NCI-H524 treated with DMSO at 0.1 percent for 48 hours (cell line): ENCODE measurements at regions not wholly inside any gene's neighbourhood (a gene's known extent, or its start where the extent isn't known, plus 50 kb on each side); places are given as distances from the start of the nearest gene placed in this dataset.
"Not testable (repeated sequence)": the region's sequence is repeated elsewhere in the genome, so short reads cannot be mapped to it uniquely, and the experiment has no call there.

ENCODE experiments used
- DNase-seq: peaks from one replicate; lab custom pipeline; 2025; lab: John Stamatoyannopoulos, UW

DNA sequence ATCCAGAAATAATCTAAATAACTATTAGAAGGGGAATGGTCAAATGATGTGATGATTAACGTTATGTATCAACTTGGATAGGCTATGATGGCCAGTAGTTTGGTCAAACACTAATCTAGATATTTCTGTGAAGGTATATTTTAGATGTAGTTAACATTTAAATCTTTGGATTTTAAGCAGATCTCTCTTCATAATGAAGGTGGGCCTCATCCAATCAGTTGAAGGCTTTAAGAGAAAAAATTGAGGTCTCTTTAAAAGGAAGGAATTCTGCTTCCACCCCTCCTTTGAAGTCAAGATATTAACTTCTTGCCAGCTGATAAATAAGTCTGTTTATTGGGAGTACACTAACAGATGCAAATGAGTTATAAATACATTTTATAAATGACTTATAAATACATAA lies 760.0 kb upstream of the SLC35B3 start:
- DNase-seq: no peak

DNA sequence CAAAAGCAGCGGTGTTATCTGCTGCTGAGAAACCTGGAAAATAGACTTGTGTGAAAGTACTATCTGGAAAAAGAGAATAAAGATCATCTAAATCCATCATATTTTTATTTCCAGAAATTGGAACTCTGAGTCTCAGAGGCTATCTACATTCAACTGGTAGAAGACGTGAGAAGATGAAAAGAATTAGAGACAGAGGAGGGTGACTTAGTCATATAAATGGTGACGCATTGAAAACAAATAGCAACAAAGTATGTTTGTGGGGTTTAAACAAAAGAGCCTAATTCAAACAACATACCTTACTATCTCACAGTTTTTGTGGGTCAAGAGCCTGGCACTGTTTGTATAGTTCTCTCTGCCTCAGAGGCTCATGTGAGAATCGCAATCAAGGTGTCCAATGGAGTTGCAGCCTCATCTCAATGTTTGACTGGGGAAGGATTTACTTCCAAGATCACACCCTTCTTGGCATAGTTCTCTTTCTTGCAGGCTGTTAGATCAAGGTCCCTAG lies 757.1 kb upstream of the SLC35B3 start:
- DNase-seq: no peak

DNA sequence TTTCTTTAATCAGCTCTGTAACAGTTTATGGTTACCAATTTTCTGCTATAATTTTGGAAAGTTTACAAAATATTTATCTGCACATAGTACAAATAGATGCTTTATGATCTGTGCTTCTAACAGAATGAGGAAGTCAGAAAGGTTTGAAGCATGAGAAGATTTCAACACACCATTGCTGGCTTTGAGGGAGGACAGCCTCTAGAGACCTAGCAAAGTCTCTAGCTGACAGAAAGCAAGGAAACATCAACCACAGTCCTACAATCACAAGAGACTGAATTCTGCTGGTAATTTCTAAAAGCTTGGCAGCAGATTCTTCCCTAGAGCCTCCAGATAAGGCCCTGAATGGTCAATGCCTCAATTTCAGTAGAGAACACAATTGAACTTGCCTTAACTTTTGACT lies 750.8 kb upstream of the SLC35B3 start:
- DNase-seq: no peak

DNA sequence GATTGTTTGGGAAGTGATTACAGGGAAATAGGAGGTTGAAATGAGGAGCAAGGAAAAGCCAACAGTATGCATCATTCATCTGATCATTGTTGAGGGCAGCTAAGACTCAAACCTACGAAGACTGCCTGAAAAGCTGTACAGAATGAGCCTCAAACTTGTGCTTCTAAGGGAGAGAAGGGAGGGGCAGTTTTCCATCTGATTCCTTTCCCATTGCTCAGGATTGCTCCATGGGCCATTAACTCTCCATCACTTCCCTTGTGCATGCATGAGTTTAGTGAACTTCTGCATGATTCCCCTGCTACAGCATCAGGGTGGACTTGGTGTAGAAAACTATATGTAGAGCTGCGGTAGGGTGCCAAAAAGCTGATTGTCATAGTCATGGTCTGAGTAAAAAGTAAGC lies 742.7 kb upstream of the SLC35B3 start:
- DNase-seq: no peak

DNA sequence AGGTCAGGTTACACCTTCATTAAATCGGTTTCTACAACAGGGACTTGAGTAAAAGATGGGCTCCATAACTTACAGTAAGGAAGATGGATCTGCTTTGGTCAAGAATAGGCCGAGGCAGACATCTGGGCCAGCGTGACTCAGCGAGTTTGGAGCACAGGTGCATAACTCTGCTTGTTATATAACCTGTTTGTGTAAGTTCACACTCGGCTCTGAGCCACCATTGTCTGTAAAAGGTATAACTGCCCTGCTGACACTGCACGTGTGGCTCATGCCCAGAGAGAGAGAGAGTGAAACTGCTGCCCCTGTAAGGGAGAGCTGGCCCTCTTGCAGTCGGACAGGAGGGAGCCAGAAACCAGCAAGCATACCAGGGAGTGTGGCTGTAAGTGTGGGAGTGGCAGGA lies 737.9 kb upstream of the SLC35B3 start:
- no peak for DNase-seq

DNA sequence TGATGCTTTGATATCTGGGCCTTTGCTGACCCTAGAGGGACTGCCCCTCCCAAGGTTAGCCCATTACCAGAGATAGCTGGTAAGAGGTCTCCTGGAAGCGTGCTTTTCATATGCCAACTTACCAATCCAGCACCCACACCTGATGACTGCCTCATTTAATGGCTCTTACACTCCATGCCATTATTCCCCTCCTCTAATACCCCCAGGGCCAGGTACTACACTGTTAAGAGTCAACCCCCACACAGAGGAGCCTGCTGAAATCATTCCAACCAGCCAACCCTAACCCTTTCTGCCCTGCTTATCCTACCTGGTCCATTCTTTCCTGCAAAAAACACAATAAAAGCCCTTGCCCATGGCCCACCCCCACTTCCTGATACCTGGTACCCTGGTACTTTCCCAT lies 736.8 kb upstream of the SLC35B3 start:
- no peak for DNase-seq

DNA sequence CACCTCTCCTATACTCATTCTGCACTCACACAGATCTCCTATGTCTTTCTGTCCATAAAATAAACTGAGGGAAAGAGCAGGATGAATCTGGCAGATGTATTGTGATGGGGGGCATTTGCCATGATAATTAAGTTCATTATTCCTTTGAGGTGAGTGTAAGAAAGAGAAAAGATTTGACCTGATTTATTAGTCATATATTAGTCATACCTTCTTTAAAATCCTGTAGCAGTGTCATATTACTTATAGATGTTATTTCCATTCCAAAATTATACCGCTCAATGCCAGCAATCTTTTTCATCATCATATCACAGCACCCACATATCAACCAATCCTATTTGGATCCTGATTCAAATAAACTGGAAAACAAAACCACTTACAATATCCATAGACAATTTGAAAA lies 733.3 kb upstream of the SLC35B3 start:
- DNase-seq: no peak

DNA sequence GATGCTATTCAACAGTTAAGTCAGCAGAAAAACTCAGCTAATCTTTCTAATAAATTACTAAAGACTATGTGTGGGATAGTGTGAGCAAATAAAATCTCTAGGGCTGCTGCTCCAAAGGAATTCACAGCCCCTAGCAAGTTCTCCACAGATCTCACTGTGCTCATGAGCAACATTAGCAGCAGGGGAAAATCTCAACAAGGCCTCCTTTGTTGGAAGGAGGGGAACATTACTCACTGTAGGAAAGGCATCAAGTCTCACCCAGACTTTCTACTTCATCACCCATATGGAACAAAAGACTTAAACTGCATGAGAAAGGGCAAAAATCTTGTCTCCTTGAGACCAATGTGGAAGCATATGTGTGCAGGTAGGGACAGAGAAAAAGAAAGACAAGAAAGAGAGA lies 726.4 kb upstream of the SLC35B3 start:
- DNase-seq: no peak

DNA sequence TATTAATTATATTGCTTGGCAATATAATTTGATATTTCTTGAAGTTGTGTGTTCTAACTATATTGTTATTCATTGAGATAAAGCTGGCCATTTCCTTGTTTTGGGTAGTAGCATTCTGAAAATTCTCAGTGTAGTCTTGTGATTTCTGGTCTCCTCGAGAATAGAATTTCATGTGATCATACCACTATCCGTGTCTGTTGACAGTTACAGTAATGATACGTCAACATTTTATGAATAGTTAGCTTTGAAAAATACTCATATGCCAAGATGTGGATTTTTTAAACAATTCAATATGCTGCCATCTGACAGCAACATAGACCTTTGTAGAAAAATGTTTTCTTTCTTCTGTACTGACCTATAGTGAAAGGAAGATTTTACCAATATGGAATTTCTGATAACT lies 723.7 kb upstream of the SLC35B3 start:
- DNase-seq: no peak

DNA sequence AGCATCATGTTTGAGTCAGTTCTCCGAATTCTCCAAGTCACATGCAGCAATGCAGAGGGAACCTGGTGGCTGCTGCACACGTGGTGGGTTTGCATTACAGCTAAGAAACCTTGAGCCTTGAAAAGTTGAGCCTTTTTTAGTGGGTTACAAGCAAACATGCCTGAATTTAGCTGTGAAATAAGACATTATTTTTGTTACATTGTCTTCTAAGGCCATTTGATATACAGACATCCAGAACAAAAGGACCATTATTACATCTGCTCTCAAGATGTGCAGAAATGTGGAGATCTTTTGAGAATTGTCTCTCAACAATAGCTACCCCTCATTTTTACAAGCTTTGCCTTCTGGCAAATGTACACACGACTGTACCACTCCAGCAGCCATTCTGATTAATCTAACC lies 720.5 kb upstream of the SLC35B3 start:
- no peak for DNase-seq

DNA sequence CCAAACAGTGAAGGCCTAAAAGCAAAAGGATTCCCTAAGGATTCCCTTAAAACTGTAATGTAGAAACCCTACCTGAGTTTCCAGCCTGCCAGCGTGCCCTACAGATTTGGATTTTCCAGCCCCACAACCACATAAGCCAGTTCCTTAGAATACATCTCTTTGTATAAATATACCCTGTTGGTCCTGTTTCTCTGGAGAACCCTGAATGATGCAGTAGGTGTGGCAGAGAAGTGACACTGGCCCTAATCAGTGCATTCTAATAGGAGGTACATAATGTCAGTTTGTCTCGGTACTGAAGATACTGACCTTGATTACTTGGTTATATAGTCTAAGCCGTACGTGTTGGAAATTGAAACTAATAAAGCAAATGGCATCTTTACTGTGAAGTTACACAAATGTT lies 707.8 kb upstream of the SLC35B3 start:
- no peak for DNase-seq

DNA sequence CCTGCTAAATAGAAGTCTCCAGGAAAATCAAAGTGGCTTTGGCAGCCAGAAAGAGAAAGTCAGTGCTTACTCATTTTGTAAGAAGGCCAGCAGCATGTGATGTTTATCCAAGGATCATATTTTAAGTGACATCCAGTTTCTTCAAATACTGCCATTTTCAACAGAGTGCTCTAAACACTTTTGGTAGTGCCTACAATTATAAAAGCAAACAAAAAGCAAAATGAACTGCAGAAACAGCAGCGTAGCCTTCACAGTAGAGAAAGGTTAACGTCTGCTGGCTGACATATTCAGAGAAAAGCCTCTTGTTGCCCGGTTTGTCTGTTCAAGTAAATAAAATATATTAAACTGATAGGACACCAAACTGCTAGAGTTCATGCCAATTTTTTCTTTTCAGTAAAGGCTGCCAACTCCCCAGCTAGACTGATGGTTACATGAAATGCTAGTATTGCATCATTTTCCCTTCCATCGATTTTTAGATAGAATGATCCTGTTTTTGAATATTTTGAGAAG lies 705.7 kb upstream of the SLC35B3 start:
- DNase-seq: no peak

DNA sequence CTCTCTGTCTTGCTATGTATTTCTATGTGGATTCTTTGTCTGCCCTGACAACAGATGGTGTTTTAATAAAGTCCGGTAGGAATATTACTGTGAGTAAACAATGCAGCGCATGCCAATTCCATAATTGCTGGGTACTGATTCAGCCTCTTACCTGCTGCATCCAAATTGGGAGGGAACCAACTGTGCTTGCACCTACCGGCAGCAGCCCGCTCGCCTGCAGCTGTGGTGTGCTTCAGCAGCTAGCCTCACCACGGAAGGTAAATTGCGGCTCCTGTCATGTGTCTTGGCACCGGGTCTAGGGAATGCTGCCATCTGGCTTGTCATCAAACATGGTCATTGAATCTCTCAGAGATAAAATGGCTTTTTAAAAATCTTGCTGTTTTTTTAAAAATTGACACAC lies 704.8 kb upstream of the SLC35B3 start:
- no peak for DNase-seq

DNA sequence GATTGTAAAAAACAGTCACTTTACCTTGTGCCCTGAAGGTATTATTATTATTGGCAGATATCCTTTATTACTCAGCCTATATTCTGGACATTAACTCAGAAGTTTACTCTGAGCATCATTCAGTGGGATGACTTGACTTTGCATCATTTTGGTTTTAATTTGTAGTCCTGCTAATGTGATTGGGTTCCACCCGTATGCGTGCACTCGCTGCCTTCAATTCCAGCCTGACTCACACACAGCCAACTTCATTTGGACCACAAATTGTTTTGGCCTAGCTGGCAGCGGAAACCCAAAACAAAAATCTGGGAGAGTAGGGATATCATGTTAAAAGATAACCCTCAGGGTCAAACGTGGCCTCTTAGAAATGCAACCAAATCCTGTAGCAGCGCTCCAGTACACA lies 704.4 kb upstream of the SLC35B3 start:
- DNase-seq: no peak

DNA sequence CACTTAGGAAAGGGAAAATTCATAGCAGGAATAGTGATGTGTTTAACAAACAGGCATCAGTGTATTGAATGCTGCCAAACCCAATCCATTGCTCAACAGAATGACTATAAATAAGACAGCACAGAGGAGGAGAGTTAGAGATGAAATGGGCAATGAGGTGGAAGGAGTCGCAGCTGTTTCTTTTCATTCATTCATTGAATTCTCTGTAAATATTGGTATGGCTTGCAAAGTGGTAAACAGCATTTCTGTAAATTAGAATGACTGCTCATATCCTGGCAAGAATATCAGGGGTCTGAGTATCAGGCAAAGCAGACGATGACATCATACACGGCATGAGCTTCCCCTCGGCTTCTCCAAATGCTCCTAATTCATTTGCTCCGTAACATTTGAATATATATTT lies 703.6 kb upstream of the SLC35B3 start:
- DNase-seq: no peak

DNA sequence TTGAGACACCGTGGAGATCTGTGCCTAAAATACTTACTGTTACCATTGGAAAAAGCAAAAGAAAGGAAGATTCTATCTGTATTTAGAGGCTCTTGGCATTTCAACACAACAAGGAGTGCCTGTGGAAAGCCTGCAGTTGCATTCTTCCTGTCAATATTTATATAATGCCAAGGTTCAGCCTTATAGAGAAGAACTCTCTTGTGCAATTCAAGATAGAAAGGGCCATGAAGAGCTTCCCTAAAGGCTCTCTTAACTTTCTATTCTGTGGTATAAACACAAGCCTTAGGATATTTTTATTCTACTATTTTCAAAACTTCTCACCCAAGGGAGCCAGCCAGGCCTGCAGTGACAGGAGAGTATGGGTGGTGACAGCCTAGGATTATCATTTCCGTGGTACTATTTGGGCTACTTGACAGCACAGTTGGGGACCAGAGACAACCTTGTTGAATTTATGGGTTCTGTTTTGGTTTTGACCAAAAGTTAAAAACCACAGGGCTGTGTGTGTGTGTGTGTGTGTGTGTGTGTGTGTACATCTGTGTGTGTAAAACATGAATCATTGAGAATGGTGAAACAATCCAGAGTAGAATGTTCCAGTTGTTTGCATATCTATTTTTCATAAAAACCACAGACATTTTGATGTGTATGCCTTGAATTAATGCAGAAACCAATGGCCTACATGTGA lies 700.9 kb upstream of the SLC35B3 start:
- DNase-seq: no peak

DNA sequence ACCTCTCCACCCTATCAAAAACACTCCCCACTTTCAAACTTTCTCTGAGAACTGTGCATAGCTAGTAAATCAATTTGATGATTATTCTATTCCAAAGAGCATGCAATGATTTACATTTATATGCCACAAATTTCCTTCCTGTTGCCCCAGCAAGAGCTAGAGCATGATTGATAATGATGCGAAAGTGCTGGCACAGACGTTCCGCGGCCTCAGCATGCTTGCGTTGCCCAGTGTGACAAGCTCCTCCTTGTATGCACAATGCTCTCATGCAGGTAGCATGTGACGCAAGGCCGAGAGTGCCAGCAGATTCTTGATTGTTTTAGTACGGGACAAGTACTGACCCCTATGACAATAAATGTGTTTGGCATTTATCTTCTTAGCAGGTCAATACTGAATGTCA lies 696.3 kb upstream of the SLC35B3 start:
- DNase-seq: no peak

DNA sequence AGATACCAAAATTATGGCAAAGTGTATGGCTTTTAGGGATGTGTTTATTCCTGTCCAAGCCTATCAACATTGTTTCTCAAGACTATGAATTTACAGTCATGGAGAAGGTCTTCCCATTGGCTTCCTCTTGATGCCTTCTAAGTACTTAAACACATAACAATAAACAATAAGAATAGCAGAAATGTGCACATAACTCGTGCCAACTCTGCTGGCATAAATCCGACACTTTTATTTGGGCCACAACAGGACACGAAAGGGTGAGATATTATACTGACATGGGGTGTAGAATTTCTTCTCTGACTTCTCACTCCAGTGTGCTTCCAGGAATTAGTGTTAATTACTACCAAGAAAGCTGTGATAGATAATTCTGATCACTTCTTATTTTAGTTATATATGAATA lies 695.9 kb upstream of the SLC35B3 start:
- DNase-seq: no peak

DNA sequence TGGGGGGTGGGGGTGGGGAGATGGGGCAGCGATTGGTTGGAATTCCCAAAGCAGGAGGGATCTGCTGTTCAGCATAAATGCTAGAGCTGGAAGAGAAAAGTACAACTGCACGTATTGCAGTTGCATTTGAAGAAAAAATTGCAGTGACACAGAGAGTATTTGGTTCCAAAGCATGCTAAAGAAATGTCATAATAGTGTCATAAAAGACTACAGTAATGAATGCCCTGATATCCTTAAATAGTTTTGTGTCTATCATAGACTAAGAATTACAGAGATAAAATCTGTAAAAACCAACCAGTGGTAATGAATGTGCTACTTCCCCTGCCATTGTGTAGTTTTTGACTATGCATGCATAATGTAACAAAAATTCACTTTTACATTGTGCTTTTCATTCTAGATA lies 693.6 kb upstream of the SLC35B3 start:
- DNase-seq: no peak

DNA sequence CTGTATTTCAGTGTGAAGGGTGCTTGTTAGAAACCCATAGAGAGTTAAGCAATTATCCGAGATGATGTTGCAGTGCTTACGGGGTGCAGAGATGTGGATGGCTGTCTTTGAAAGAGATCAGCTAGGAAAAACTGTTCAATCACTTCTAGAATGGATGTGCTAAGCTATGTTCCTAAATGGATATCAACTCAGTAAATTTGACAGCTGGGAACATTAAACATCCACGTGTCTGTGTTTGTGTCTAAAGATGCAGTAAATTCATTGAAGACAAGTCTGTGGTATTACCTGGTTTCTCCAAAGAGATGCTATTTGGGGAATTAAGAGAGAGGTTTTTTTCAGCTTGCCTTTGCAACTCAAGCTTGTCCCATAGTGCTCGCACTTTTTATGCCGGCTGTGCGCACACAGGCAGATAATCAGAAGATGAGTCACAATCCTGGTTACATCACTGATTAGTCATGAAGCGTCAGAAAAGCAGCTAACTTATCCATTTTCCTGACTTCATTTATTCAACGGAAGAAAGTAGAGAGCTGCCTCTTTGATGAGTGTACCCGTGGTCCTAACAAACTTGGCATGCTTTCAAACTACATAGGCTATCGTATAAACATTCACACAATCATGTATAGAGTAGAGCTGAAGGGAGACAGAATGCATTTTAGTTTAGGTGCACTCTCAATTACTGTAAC lies 691.7 kb upstream of the SLC35B3 start:
- no peak for DNase-seq

DNA sequence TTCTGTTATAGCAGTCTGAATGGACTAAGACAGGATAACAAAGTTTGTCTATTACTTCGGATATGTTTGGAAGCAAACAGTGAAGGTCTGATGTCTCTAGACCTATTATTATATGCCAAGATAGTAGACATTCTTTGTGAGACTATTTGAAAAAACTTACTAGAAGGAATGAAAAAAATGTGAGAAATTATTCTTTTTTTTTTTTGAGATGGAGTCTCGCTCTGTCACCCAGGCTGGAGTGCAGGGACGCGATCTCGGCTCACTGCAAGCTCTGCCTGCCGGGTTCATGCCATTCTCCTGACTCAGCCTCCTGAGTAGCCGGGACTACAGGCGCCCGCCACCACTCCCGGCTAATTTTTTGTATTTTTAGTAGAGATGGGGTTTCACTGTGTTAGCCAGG lies 690.7 kb upstream of the SLC35B3 start:
- DNase-seq: not testable (repeated sequence)

DNA sequence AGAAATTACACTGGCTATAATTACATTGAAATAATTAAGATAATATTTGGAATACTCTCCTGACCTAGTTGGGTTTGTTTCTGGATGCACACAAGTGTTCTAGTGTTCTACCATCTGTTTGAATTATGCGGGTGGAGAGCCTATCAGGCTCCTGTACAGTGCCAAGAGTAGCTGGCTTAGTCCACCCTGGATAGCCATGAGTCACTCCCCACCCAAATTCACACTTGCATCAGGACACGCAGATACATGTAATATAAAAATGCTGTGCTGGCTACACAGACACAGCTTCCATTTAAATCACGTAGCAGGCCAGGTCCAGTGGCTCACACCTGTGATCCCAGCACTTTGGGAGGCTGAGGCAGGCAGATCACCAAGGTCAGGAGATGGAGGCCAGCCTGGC lies 686.2 kb upstream of the SLC35B3 start:
- DNase-seq: no peak

DNA sequence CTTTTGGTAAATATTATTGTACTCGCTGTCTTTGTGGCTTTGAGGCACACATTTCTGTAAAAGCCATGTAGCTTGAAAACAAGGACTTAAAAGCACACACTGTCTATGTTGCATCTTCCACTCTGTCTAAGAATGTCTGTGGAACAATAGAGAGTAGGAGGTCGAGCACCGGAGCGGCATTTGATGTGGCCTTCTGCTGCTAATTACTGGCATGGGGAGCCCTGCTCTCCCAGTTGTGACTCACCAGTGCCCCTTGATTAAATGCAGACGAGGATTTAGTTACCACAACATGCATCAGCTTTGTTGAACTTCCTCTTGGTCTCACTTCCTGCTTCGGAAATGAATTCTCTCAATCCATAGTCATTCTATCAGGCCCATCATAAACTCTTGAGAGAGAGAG lies 680.7 kb upstream of the SLC35B3 start:
- no peak for DNase-seq

DNA sequence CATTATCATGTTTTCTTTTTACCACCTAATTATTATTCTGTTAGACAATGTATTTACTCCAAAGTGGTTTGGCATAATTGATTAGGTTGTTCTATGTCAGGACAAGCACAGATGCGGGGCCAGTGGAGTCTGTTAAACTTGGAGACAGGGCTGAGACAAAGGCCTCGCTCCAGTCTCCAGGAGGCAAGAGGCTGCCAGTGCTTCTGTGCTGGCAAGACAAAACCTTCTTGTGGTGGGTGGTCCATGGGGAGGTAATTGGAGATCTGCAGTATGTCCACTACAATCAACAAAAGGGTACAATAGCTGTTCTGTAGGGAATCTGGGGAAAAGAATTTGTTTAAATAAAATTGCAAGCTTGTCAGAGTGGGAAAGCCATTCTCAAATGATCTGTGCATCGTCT lies 677.2 kb upstream of the SLC35B3 start:
- DNase-seq: no peak
